Neural cell (in vitro differentiated cells): ENCODE measurements at regions not wholly inside any gene's neighbourhood (a gene's known extent, or its start where the extent isn't known, plus 50 kb on each side); places are given as distances from the start of the nearest gene placed in this dataset.

ENCODE experiments used
- H2AFZ ChIP-seq: fragments of 200-600, 300-800 bp; sonication (generic), shearing (Covaris generic); 2 replicates; pipeline ENCODE4 v1.6.0; 2014; ENCODE audit warnings: low read depth, mild to moderate bottlenecking, antibody characterized with exemption, low read length, moderate library complexity
- H3F3A ChIP-seq: fragments of 200-600 bp; shearing (Covaris generic); 2 replicates; pipeline ENCODE4 v1.6.1; 2016; ENCODE audit warnings: mild to moderate bottlenecking, moderate library complexity, mixed read lengths, antibody characterized with exemption, low read length; ENCODE audit not compliant: insufficient read depth, poor library complexity, severe bottlenecking
- H3K27ac ChIP-seq: fragments of 200-600, 300-800 bp; sonication (generic), shearing (Covaris generic); 2 replicates; pipeline ENCODE4 v1.5.1; 2014; ENCODE audit warnings: mild to moderate bottlenecking, low read length, moderate library complexity
- H3K27me3 ChIP-seq: fragments of 300-800, 200-600 bp; sonication (generic), shearing (Covaris generic); 2 replicates; pipeline ENCODE4 v1.6.0; 2014; ENCODE audit warnings: mild to moderate bottlenecking, low read depth, low read length, moderate library complexity; ENCODE audit not compliant: insufficient read depth
- H3K36me3 ChIP-seq: fragments of 300-800, 200-600 bp; sonication (generic), shearing (Covaris generic); 2 replicates; pipeline ENCODE4 v1.5.1; 2014; ENCODE audit warnings: mild to moderate bottlenecking, antibody characterized with exemption, low read length, moderate library complexity; ENCODE audit not compliant: insufficient read depth
- H3K4me2 ChIP-seq: fragments of 300-800, 200-600 bp; sonication (generic), shearing (Covaris generic); 2 replicates; pipeline ENCODE4 v1.6.0; 2014; ENCODE audit warnings: mild to moderate bottlenecking, low read length
- H3K4me3 ChIP-seq: fragments of 300-800, 200-600 bp; sonication (generic), shearing (Covaris generic); 2 replicates; pipeline ENCODE4 v1.5.1; 2014; ENCODE audit warnings: mild to moderate bottlenecking, low read length, moderate library complexity
- H3K79me2 ChIP-seq: fragments of 200-600 bp; shearing (Covaris generic); replicated peaks from 2 replicates; pipeline ENCODE4 v1.6.0; 2014; ENCODE audit warnings: mild to moderate bottlenecking, low read length, moderate library complexity; ENCODE audit not compliant: insufficient read depth
- H3K9ac ChIP-seq: fragments of 300-800, 200-600 bp; sonication (generic), shearing (Covaris generic); 2 replicates; pipeline ENCODE4 v1.6.1; 2016; ENCODE audit warnings: mild to moderate bottlenecking, low read length, mixed read lengths
- H3K9me2 ChIP-seq: fragments of 200-600 bp; shearing (Covaris generic); 2 replicates; pipeline ENCODE4 v1.6.1; 2016; ENCODE audit warnings: mild to moderate bottlenecking, low read length, mixed read lengths; ENCODE audit not compliant: insufficient read depth
- H3K9me3 ChIP-seq: fragments of 200-600, 300-800 bp; sonication (generic), shearing (Covaris generic); 2 replicates; pipeline ENCODE4 v1.6.1; 2016; ENCODE audit warnings: mild to moderate bottlenecking, mixed run types, low read length, moderate library complexity, mixed read lengths
- H4K20me1 ChIP-seq: fragments of 200-600 bp; shearing (Covaris generic); 2 replicates; pipeline ENCODE4 v1.6.1; 2016; ENCODE audit warnings: mild to moderate bottlenecking, mixed run types; ENCODE audit not compliant: insufficient read depth
- EP300 ChIP-seq: fragments of 450-650 bp; conservative IDR thresholded peaks from 2 replicates; pipeline ENCODE4 v1.6.1; 2014; ENCODE audit warnings: antibody characterized with exemption, mild to moderate bottlenecking, moderate library complexity; ENCODE audit not compliant: poor library complexity, severe bottlenecking
- EZH2 ChIP-seq: fragments of 200-600, 300-800 bp; shearing (Covaris generic), sonication (generic); IDR thresholded peaks from 2 replicates; pipeline ENCODE4 v1.6.1; 2014; ENCODE audit warnings: antibody characterized with exemption, low read length, borderline replicate concordance, mild to moderate bottlenecking; ENCODE audit not compliant: insufficient read depth, poor library complexity, severe bottlenecking
- MXI1 ChIP-seq: fragments of 450-650 bp; conservative IDR thresholded peaks from 2 replicates; pipeline ENCODE4 v1.6.1; 2014; ENCODE audit warnings: antibody characterized with exemption, mild to moderate bottlenecking; ENCODE audit not compliant: poor library complexity, severe bottlenecking
- POLR2AphosphoS5 ChIP-seq: IDR thresholded peaks from 2 replicates; pipeline ENCODE4 v1.6.1; 2012
- RAD21 ChIP-seq: fragments of 450-650 bp; conservative IDR thresholded peaks from 2 replicates; pipeline ENCODE4 v1.6.1; 2014; ENCODE audit warnings: antibody characterized with exemption, mild to moderate bottlenecking, moderate library complexity
- SMC3 ChIP-seq: fragments of 450-650 bp; conservative IDR thresholded peaks from 2 replicates; pipeline ENCODE4 v1.6.1; 2014; ENCODE audit warnings: antibody characterized with exemption, mild to moderate bottlenecking, moderate library complexity; ENCODE audit not compliant: poor library complexity
- TAF1 ChIP-seq: IDR thresholded peaks from 2 replicates; pipeline ENCODE4 v1.6.1; 2012; ENCODE audit warnings: low read depth
- TF ChIP-seq, protein P1 (sequence below): IDR thresholded peaks from 2 replicates; pipeline ENCODE4 v1.6.1; 2012; ENCODE audit warnings: borderline replicate concordance
- TF ChIP-seq, protein P2 (sequence below): fragments of 450-650 bp; IDR thresholded peaks from 2 replicates; pipeline ENCODE4 v1.5.1; 2014; ENCODE audit warnings: antibody characterized with exemption, mild to moderate bottlenecking, moderate library complexity; ENCODE audit not compliant: poor library complexity, severe bottlenecking

DNA sequence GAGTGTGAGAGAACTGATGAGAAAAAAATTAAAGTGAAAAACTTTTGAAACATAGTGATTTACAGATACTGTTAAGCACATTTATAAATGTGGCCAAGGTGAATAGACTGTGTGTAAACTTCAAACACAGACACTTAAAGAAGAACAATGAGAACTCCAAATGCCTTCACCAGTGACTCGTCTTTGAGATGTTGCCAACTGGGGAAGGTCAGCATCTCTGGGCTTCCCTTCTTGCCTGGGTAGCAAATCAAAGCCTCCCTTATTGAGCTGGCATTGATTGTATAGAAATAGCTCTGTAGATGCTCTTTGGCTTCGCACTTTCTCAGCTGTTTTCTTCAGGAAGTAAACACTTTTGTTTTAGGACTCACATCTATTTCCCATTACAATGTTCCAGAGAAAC lies 177.3 kb upstream of the SGCG start:
- no peaks in the 10 kb centered on the region for H3K36me3 ChIP-seq
- H3K4me3 ChIP-seq = no peak overlapping the region
- TF ChIP-seq RAD21 (no peak), POLR2AphosphoS5 (no peak), EZH2 (no peak), EP300 (no peak)
- TF ChIP-seq, protein P1, sequence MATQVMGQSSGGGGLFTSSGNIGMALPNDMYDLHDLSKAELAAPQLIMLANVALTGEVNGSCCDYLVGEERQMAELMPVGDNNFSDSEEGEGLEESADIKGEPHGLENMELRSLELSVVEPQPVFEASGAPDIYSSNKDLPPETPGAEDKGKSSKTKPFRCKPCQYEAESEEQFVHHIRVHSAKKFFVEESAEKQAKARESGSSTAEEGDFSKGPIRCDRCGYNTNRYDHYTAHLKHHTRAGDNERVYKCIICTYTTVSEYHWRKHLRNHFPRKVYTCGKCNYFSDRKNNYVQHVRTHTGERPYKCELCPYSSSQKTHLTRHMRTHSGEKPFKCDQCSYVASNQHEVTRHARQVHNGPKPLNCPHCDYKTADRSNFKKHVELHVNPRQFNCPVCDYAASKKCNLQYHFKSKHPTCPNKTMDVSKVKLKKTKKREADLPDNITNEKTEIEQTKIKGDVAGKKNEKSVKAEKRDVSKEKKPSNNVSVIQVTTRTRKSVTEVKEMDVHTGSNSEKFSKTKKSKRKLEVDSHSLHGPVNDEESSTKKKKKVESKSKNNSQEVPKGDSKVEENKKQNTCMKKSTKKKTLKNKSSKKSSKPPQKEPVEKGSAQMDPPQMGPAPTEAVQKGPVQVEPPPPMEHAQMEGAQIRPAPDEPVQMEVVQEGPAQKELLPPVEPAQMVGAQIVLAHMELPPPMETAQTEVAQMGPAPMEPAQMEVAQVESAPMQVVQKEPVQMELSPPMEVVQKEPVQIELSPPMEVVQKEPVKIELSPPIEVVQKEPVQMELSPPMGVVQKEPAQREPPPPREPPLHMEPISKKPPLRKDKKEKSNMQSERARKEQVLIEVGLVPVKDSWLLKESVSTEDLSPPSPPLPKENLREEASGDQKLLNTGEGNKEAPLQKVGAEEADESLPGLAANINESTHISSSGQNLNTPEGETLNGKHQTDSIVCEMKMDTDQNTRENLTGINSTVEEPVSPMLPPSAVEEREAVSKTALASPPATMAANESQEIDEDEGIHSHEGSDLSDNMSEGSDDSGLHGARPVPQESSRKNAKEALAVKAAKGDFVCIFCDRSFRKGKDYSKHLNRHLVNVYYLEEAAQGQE = no peak
- H2AFZ ChIP-seq = no peak overlapping the region
- no peaks in the 10 kb centered on the region for H3K9me2 ChIP-seq
- no peak overlapping the region for H3K4me2 ChIP-seq
- peaks cover 3% of the 10 kb centered on the region for H3K9me3 ChIP-seq
- H3K9ac ChIP-seq = no peak overlapping the region
- H3F3A ChIP-seq = no peaks in the 10 kb centered on the region
- no peaks in the 10 kb centered on the region for H4K20me1 ChIP-seq
- no peaks in the 10 kb centered on the region for H3K79me2 ChIP-seq
- no peaks in the 10 kb centered on the region for H3K27me3 ChIP-seq
- H3K27ac ChIP-seq = no peak overlapping the region

DNA sequence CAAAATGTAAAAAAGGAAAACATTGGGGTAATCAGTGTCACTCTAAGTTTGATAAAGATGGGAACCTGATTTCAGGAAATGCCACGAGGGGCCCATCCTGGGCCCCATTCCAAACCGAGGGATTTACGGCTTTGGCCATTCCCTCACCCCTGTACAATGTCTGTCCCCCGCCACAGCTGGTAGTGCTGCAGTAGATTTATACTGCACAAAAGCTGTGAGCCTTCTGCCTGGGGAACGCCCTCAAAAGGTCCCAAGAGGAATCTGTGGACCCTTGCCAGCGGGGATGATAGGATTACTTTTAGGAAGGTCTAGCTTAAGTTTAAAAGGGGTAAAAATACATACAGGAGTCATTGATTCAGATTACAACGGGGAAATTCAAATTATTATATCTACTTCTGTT lies 173.4 kb upstream of the SGCG start:
- H3K4me3 ChIP-seq = no peak overlapping the region
- no peaks in the 10 kb centered on the region for H3K36me3 ChIP-seq
- H2AFZ ChIP-seq = no peak overlapping the region
- peaks cover 3% of the 10 kb centered on the region for H3K9me3 ChIP-seq
- no peaks in the 10 kb centered on the region for H3K27me3 ChIP-seq
- no peak overlapping the region for H3K4me2 ChIP-seq
- H4K20me1 ChIP-seq = no peaks in the 10 kb centered on the region
- no peak overlapping the region for H3K27ac ChIP-seq
- H3K9ac ChIP-seq = no peak overlapping the region
- H3K79me2 ChIP-seq = no peaks in the 10 kb centered on the region
- no peaks in the 10 kb centered on the region for H3F3A ChIP-seq
- TF ChIP-seq RAD21 = no peak
- TF ChIP-seq, protein P1 = no peak
- TF ChIP-seq EP300 = no peak
- H3K9me2 ChIP-seq = no peaks in the 10 kb centered on the region

DNA sequence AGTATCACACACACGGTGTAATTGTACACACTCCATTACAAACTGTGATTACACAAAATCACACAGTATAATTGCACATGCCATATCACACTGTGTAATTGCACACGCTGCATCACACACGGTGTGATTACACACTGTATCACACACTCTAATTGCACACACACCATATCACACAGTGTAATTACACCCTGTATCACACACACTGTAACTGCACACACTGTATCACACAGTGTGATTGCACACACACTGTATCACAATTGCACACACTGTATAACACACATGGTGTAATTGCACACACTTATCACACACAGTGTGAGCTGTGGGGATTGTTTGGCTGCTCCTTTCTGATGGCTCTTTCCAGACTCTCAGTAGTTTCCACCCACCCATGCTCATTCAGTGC lies 162.6 kb upstream of the SGCG start:
- TF ChIP-seq EP300 = no peak
- no peak for TF ChIP-seq POLR2AphosphoS5
- TF ChIP-seq, protein P2, sequence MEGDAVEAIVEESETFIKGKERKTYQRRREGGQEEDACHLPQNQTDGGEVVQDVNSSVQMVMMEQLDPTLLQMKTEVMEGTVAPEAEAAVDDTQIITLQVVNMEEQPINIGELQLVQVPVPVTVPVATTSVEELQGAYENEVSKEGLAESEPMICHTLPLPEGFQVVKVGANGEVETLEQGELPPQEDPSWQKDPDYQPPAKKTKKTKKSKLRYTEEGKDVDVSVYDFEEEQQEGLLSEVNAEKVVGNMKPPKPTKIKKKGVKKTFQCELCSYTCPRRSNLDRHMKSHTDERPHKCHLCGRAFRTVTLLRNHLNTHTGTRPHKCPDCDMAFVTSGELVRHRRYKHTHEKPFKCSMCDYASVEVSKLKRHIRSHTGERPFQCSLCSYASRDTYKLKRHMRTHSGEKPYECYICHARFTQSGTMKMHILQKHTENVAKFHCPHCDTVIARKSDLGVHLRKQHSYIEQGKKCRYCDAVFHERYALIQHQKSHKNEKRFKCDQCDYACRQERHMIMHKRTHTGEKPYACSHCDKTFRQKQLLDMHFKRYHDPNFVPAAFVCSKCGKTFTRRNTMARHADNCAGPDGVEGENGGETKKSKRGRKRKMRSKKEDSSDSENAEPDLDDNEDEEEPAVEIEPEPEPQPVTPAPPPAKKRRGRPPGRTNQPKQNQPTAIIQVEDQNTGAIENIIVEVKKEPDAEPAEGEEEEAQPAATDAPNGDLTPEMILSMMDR = no peak
- no peak for TF ChIP-seq EZH2
- TF ChIP-seq, protein P1 = no peak
- TF ChIP-seq SMC3 = no peak
- TF ChIP-seq RAD21 = no peak
- TF ChIP-seq MXI1 = no peak
- no peak for TF ChIP-seq TAF1
- Histone ChIP-seq H3K36me3 (no peaks in the 10 kb centered on the region), H3K9ac (no peak overlapping the region), H4K20me1 (no peaks in the 10 kb centered on the region), H3K79me2 (no peaks in the 10 kb centered on the region), H3K4me2 (no peak overlapping the region), H2AFZ (no peak overlapping the region), H3F3A (no peaks in the 10 kb centered on the region), H3K27me3 (no peaks in the 10 kb centered on the region), H3K4me3 (no peak overlapping the region), H3K9me2 (no peaks in the 10 kb centered on the region), H3K9me3 (no peaks in the 10 kb centered on the region), H3K27ac (no peak overlapping the region)
